H9 (cell line): ENCODE measurements at regions not wholly inside any gene's neighbourhood (a gene's known extent, or its start where the extent isn't known, plus 50 kb on each side); places are given as distances from the start of the nearest gene placed in this dataset.

Experiments
- DNase-seq: peaks from one replicate; pipeline ENCODE4 v3.0.0-alpha.2; 2017
- H2AFZ ChIP-seq: one replicate; pipeline ENCODE4 v1.6.1; 2013; ENCODE audit warnings: mild to moderate bottlenecking, low read length, control low read depth, moderate library complexity
- H2AK5ac ChIP-seq: 2 replicates; pipeline ENCODE4 v1.6.1; 2013; ENCODE audit warnings: low read length, control low read depth, mixed read lengths; ENCODE audit not compliant: insufficient read length
- H2BK120ac ChIP-seq: one replicate; pipeline ENCODE4 v1.6.1; 2013; ENCODE audit warnings: low read depth, mild to moderate bottlenecking, low read length, control low read depth, inconsistent platforms; ENCODE audit not compliant: poor library complexity, severe bottlenecking
- H2BK12ac ChIP-seq: 2 replicates; pipeline ENCODE4 v1.6.1; 2013; ENCODE audit warnings: low read length, control low read depth, mixed read lengths, low read depth; ENCODE audit not compliant: insufficient read length
- H2BK15ac ChIP-seq: 2 replicates; pipeline ENCODE4 v1.6.1; 2013; ENCODE audit warnings: low read depth, low read length, control low read depth
- H2BK20ac ChIP-seq: one replicate; pipeline ENCODE4 v1.6.1; 2013; ENCODE audit warnings: low read depth, mild to moderate bottlenecking, low read length, control low read depth, inconsistent platforms; ENCODE audit not compliant: poor library complexity, severe bottlenecking
- H2BK5ac ChIP-seq: 2 replicates; pipeline ENCODE4 v1.6.1; 2013; ENCODE audit warnings: low read length, control low read depth, mixed read lengths; ENCODE audit not compliant: insufficient read length
- H3K14ac ChIP-seq: 2 replicates; pipeline ENCODE4 v1.6.1; 2013; ENCODE audit warnings: low read length, control low read depth; ENCODE audit not compliant: insufficient read depth
- H3K18ac ChIP-seq: 2 replicates; pipeline ENCODE4 v1.6.1; 2013; ENCODE audit warnings: low read depth, mild to moderate bottlenecking, mixed read lengths, low read length, control low read depth; ENCODE audit not compliant: insufficient read length
- H3K23ac ChIP-seq: 2 replicates; pipeline ENCODE4 v1.6.1; 2013; ENCODE audit warnings: low read length, control low read depth, mixed read lengths, low read depth; ENCODE audit not compliant: insufficient read length
- H3K23me2 ChIP-seq: 2 replicates; pipeline ENCODE4 v1.6.1; 2013; ENCODE audit warnings: low read depth, mild to moderate bottlenecking, mixed read lengths, low read length, control low read depth; ENCODE audit not compliant: insufficient read length, poor library complexity, severe bottlenecking
- H3K27ac ChIP-seq: 2 replicates; pipeline ENCODE4 v1.5.1; 2013; ENCODE audit warnings: low read length, control low read depth, mixed read lengths, low read depth; ENCODE audit not compliant: insufficient read length
- H3K27me3 ChIP-seq: 2 replicates; pipeline ENCODE4 v1.6.1; 2013; ENCODE audit warnings: low read length, control low read depth, inconsistent platforms; ENCODE audit not compliant: insufficient read depth
- H3K4ac ChIP-seq: 2 replicates; pipeline ENCODE4 v1.6.1; 2013; ENCODE audit warnings: low read depth, mild to moderate bottlenecking, control low read depth, inconsistent platforms, low read length, moderate library complexity
- H3K4me1 ChIP-seq: 2 replicates; pipeline ENCODE4 v1.6.1; 2013; ENCODE audit warnings: low read length, control low read depth, inconsistent platforms; ENCODE audit not compliant: insufficient read depth
- H3K4me2 ChIP-seq: 2 replicates; pipeline ENCODE4 v1.6.1; 2013; ENCODE audit warnings: low read length, control low read depth, mixed read lengths; ENCODE audit not compliant: insufficient read length, insufficient read depth
- H3K56ac ChIP-seq: 2 replicates; pipeline ENCODE4 v1.6.1; 2013; ENCODE audit warnings: low read depth, mild to moderate bottlenecking, mixed read lengths, low read length, control low read depth; ENCODE audit not compliant: insufficient read length
- H3K79me1 ChIP-seq: 2 replicates; pipeline ENCODE4 v1.6.1; 2013; ENCODE audit warnings: low read depth, mild to moderate bottlenecking, moderate library complexity, low read length, control low read depth, inconsistent platforms; ENCODE audit not compliant: insufficient read depth, poor library complexity, severe bottlenecking
- H3K79me2 ChIP-seq: 2 replicates; pipeline ENCODE4 v1.6.1; 2013; ENCODE audit warnings: low read length, control low read depth, inconsistent platforms; ENCODE audit not compliant: insufficient read depth
- H3K9ac ChIP-seq: 2 replicates; pipeline ENCODE4 v1.6.1; 2013; ENCODE audit warnings: low read length, control low read depth, mixed read lengths; ENCODE audit not compliant: insufficient read length; ENCODE audit errors: extremely low read depth
- H3K9me3 ChIP-seq: one replicate; pipeline ENCODE4 v1.6.1; 2013; ENCODE audit warnings: low read depth, low read length, inconsistent platforms; ENCODE audit not compliant: control insufficient read depth
- H3T11ph ChIP-seq: one replicate; pipeline ENCODE4 v1.6.1; 2013; ENCODE audit warnings: mild to moderate bottlenecking, low read length, control low read depth, inconsistent platforms
- H4K20me1 ChIP-seq: one replicate; pipeline ENCODE4 v1.6.1; 2013; ENCODE audit not compliant: control insufficient read depth, insufficient read length, insufficient read depth
- H4K5ac ChIP-seq: 2 replicates; pipeline ENCODE4 v1.6.1; 2013; ENCODE audit warnings: low read depth, mild to moderate bottlenecking, mixed read lengths, low read length, control low read depth; ENCODE audit not compliant: insufficient read length
- H4K8ac ChIP-seq: replicated peaks from 2 replicates; pipeline ENCODE4 v1.6.1; 2013; ENCODE audit warnings: low read length, control low read depth, mixed read lengths, low read depth; ENCODE audit not compliant: insufficient read length
- H4K91ac ChIP-seq: 2 replicates; pipeline ENCODE4 v1.6.1; 2013; ENCODE audit warnings: low read depth, mild to moderate bottlenecking, moderate library complexity, mixed read lengths, low read length, control low read depth; ENCODE audit not compliant: insufficient read length
- H3K27ac Mint-ChIP-seq, 3 experiments: 2 replicates in 2 of 3; 3 replicates in 1 of 3; pipeline ENCODE4 v1.8.0; 2020 to 2021; ENCODE audit warnings: mixed read lengths in 3 of 3, mild to moderate bottlenecking in 1 of 3, moderate library complexity in 1 of 3
- H3K27me3 Mint-ChIP-seq: 2 replicates; pipeline ENCODE4 v1.8.0; 2021; ENCODE audit warnings: low read depth, mild to moderate bottlenecking, moderate library complexity, mixed read lengths
- H3K36me3 Mint-ChIP-seq, 3 experiments: 2 replicates in 2 of 3; 3 replicates in 1 of 3; pipeline ENCODE4 v1.8.0; 2020 to 2021; ENCODE audit warnings: low read depth in 3 of 3, mixed read lengths in 3 of 3; ENCODE audit not compliant: insufficient read depth in 1 of 3
- H3K4me1 Mint-ChIP-seq, 2 experiments: 2 replicates each; pipeline ENCODE4 v1.8.0; 2020; ENCODE audit warnings: mixed read lengths in 2 of 2
- H3K4me3 Mint-ChIP-seq, 2 experiments: 2 replicates in 1 of 2; 3 replicates in 1 of 2; pipeline ENCODE4 v1.8.0; 2020 to 2021; ENCODE audit warnings: mild to moderate bottlenecking in 2 of 2, mixed read lengths in 2 of 2, moderate library complexity in 1 of 2
- H3K9me3 Mint-ChIP-seq, 2 experiments: 2 replicates in 1 of 2; 3 replicates in 1 of 2; pipeline ENCODE4 v1.8.0; 2020; ENCODE audit warnings: mild to moderate bottlenecking in 2 of 2, mixed read lengths in 2 of 2, moderate library complexity in 1 of 2
- CTCF ChIP-seq: fragments of 200-600 bp; sonication (generic); conservative IDR thresholded peaks from 3 replicates; pipeline ENCODE4 v1.8.0; 2021; ENCODE audit warnings: antibody characterized with exemption, mild to moderate bottlenecking
- whole genome bisulfite sequencing: extraction: QIAGEN DNeasy Blood & Tissue Kit; methylation state at CpG from one replicate; pipeline ENCODE4 v1.1.7; 2013; ENCODE audit warnings: missing lambda C conversion rate, low lambda C conversion rate, mixed read lengths; ENCODE audit not compliant: insufficient read length; ENCODE audit errors: extremely low coverage; 5-methylcytosine and 5-hydroxymethylcytosine counted together

- Mint-ChIP-seq H3K4me3 (no peak overlapping the region), H3K27ac (no peak overlapping the region), H3K9me3 (no peaks in the 10 kb centered on the region), H3K4me1 (peaks cover 9 to 10% of the 10 kb centered on the region in 2 experiments), H3K36me3 (peaks cover 0 to 1% (median 0%) of the 10 kb centered on the region in 3 experiments; a peak in 1 of 7 replicates), H3K27me3 (peaks cover 2% of the 10 kb centered on the region)
- Histone ChIP-seq H4K20me1 (no peaks in the 10 kb centered on the region), H2BK120ac (no peak overlapping the region), H3K23ac (no peak overlapping the region), H2BK12ac (no peak overlapping the region), H4K8ac (no peak overlapping the region), H2BK5ac (no peak overlapping the region), H3K27me3 (no peaks in the 10 kb centered on the region), H4K5ac (no peak overlapping the region), H2AFZ (no peak overlapping the region), H3K9ac (no peak overlapping the region), H2BK20ac (no peak overlapping the region), H3K4me2 (no peak overlapping the region), H3K79me1 (no peaks in the 10 kb centered on the region), H3K14ac (no peak overlapping the region), H2BK15ac (no peak overlapping the region), H3T11ph (no peak overlapping the region), H3K79me2 (no peaks in the 10 kb centered on the region), H3K18ac (no peak overlapping the region), H3K23me2 (no peaks in the 10 kb centered on the region), H3K27ac (no peak overlapping the region), H3K4me1 (no peaks in the 10 kb centered on the region), H3K4ac (no peak overlapping the region), H4K91ac (no peak overlapping the region), H3K9me3 (no peaks in the 10 kb centered on the region), H2AK5ac (no peak overlapping the region), H3K56ac (no peak overlapping the region)
- no peak for TF ChIP-seq CTCF
- no CpG with 5 or more reads among the region's 6 CpGs for WGBS
- no peak for DNase-seq
Measured at GRCh38 chr20:58596244-58596643, 54.8 kb upstream of the STX16 start.
